Loucy (cell line): ENCODE measurements at regions not wholly inside any gene's neighbourhood (a gene's known extent, or its start where the extent isn't known, plus 50 kb on each side); places are given as distances from the start of the nearest gene placed in this dataset.

Experiments used
- H2AFZ ChIP-seq: fragments of 200-600 bp; sonication (generic); 2 replicates; pipeline ENCODE4 v1.6.0; 2016; ENCODE audit warnings: antibody characterized with exemption, mild to moderate bottlenecking, low read length, moderate library complexity
- H3F3A ChIP-seq: fragments of 200-600 bp; 2 replicates; pipeline ENCODE4 v1.6.0; 2016; ENCODE audit warnings: antibody characterized with exemption, low read depth, mild to moderate bottlenecking
- H3K27me3 ChIP-seq: fragments of 200-600 bp; sonication (generic); 2 replicates; pipeline ENCODE4 v1.6.1; 2014; ENCODE audit warnings: low read length, mild to moderate bottlenecking; ENCODE audit not compliant: insufficient read depth, poor library complexity, severe bottlenecking
- H3K36me3 ChIP-seq: fragments of 200-600 bp; sonication (generic); 2 replicates; pipeline ENCODE4 v1.6.1; 2016; ENCODE audit warnings: low read length; ENCODE audit not compliant: insufficient read depth
- H3K4me1 ChIP-seq: fragments of 200-600 bp; sonication (generic); 2 replicates; pipeline ENCODE4 v1.5.1; 2014; ENCODE audit warnings: low read length, mild to moderate bottlenecking; ENCODE audit not compliant: insufficient read depth, poor library complexity, severe bottlenecking
- H3K4me2 ChIP-seq: fragments of 200-600 bp; sonication (generic); 2 replicates; pipeline ENCODE4 v1.6.0; 2014; ENCODE audit warnings: antibody characterized with exemption, low read length, low read depth, mild to moderate bottlenecking; ENCODE audit not compliant: poor library complexity, severe bottlenecking
- H3K4me3 ChIP-seq: fragments of 200-600 bp; sonication (generic); 2 replicates; pipeline ENCODE4 v1.5.1; 2014; ENCODE audit warnings: low read length, mild to moderate bottlenecking, mixed read lengths; ENCODE audit not compliant: poor library complexity, severe bottlenecking
- H3K79me2 ChIP-seq: fragments of 200-600 bp; sonication (generic); 2 replicates; pipeline ENCODE4 v1.6.1; 2014; ENCODE audit warnings: low read length; ENCODE audit not compliant: insufficient read depth
- H3K9ac ChIP-seq: fragments of 200-600 bp; sonication (generic); 2 replicates; pipeline ENCODE4 v1.6.0; 2014; ENCODE audit warnings: mild to moderate bottlenecking, low read depth, low read length, moderate library complexity; ENCODE audit not compliant: poor library complexity, severe bottlenecking
- H3K9me2 ChIP-seq: fragments of 200-600 bp; sonication (generic); replicated peaks from 2 replicates; pipeline ENCODE4 v1.6.1; 2016; ENCODE audit warnings: low read depth, low read length, mixed read lengths
- H3K9me3 ChIP-seq: fragments of 200-600 bp; sonication (generic); 2 replicates; pipeline ENCODE4 v1.6.1; 2014; ENCODE audit warnings: mild to moderate bottlenecking, antibody characterized with exemption, low read length, low read depth; ENCODE audit not compliant: insufficient read depth
- H4K20me1 ChIP-seq: fragments of 200-600 bp; sonication (generic); 2 replicates; pipeline ENCODE4 v1.6.0; 2014; ENCODE audit warnings: antibody characterized with exemption, low read length, mild to moderate bottlenecking; ENCODE audit not compliant: insufficient read depth, poor library complexity, severe bottlenecking
- EZH2phosphoT487 ChIP-seq: fragments of 200-600 bp; IDR thresholded peaks from 2 replicates; pipeline ENCODE4 v1.6.1; 2018; ENCODE audit warnings: antibody characterized with exemption, mild to moderate bottlenecking, moderate library complexity, borderline replicate concordance
- TF ChIP-seq, protein P1 (sequence below): fragments of 200-600 bp; sonication (generic); conservative IDR thresholded peaks from 2 replicates; pipeline ENCODE4 v1.5.1; 2014; ENCODE audit warnings: mild to moderate bottlenecking, antibody characterized with exemption, low read length

DNA sequence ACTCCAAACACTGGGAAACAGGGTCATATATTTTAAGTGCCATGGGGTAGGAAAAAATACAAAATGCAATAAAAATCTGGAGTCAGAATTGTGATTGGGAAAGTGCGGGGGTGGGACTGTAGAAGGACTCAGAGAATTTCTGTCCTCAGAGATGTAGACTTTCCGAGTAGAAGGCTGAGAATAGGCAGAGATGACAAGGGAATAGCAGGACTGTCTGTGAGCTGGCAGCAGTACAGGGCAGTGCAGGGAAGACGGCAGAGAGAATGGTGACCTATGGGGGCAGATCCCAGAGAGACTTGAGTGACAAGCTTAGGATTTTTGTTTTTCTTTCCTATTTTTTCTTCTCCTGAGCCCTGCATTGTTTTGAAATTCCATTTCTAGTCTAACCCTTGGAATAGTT is 127.6 kb downstream of the SLC16A9 start:
- H3K36me3 ChIP-seq: no peaks in the 10 kb centered on the region
- H2AFZ ChIP-seq: no peak overlapping the region
- TF ChIP-seq, protein P1, sequence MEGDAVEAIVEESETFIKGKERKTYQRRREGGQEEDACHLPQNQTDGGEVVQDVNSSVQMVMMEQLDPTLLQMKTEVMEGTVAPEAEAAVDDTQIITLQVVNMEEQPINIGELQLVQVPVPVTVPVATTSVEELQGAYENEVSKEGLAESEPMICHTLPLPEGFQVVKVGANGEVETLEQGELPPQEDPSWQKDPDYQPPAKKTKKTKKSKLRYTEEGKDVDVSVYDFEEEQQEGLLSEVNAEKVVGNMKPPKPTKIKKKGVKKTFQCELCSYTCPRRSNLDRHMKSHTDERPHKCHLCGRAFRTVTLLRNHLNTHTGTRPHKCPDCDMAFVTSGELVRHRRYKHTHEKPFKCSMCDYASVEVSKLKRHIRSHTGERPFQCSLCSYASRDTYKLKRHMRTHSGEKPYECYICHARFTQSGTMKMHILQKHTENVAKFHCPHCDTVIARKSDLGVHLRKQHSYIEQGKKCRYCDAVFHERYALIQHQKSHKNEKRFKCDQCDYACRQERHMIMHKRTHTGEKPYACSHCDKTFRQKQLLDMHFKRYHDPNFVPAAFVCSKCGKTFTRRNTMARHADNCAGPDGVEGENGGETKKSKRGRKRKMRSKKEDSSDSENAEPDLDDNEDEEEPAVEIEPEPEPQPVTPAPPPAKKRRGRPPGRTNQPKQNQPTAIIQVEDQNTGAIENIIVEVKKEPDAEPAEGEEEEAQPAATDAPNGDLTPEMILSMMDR: no peak
- TF ChIP-seq EZH2phosphoT487: no peak
- no peak overlapping the region for H3K9ac ChIP-seq
- H3K4me1 ChIP-seq: no peaks in the 10 kb centered on the region
- no peaks in the 10 kb centered on the region for H3K9me2 ChIP-seq
- H3F3A ChIP-seq: no peaks in the 10 kb centered on the region
- H3K4me2 ChIP-seq: no peak overlapping the region
- no peaks in the 10 kb centered on the region for H3K79me2 ChIP-seq
- no peaks in the 10 kb centered on the region for H4K20me1 ChIP-seq
- no peaks in the 10 kb centered on the region for H3K27me3 ChIP-seq
- no peaks in the 10 kb centered on the region for H3K9me3 ChIP-seq
- no peak overlapping the region for H3K4me3 ChIP-seq

DNA sequence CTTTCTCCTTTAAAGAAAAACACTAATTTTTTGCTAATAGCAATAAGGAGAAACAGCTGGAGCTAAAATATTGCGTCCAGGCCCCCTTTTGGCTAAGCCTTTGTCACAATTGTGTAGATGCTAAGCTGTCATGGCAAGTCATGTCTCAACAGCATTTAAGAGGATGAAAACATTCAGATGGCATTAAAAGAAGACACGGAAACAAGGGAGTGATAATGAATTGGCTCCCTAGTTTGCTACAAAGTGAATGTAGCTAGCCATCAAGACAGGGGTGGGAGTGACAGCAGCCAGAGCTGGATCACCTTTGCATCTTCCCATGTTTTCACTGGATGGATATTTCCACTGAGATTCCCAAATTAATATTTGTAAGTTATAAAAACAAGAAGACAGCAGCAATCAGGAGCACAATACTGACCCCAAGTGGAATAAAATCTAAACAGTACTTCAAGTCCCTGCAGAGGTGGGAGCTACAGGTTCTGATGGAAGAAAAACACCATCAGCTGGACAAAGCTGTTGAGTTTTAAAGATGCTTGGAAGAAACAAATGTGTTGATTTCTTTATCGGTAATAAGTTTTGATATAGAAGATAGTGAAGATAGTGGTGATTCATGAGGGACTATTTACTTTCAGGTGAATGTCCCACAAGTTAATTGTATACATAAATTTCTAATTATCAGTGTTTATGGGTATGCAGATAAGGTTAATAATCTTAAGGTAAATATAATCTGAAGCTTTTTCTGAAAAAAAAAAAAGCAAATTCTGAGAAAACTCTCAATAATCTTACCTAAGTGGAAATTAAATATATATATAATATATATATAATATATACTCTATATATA is 129.4 kb downstream of the SLC16A9 start:
- TF ChIP-seq EZH2phosphoT487: no peak
- TF ChIP-seq, protein P1: peak; percentile 71
- no peaks in the 10 kb centered on the region for H4K20me1 ChIP-seq
- no peaks in the 10 kb centered on the region for H3K79me2 ChIP-seq
- no peaks in the 10 kb centered on the region for H3K27me3 ChIP-seq
- H3K4me2 ChIP-seq: no peak overlapping the region
- H3K9me3 ChIP-seq: no peaks in the 10 kb centered on the region
- H3K36me3 ChIP-seq: no peaks in the 10 kb centered on the region
- H3K9me2 ChIP-seq: no peaks in the 10 kb centered on the region
- H2AFZ ChIP-seq: no peak overlapping the region
- H3K9ac ChIP-seq: no peak overlapping the region
- no peaks in the 10 kb centered on the region for H3F3A ChIP-seq
- H3K4me3 ChIP-seq: no peak overlapping the region
- H3K4me1 ChIP-seq: no peaks in the 10 kb centered on the region

DNA sequence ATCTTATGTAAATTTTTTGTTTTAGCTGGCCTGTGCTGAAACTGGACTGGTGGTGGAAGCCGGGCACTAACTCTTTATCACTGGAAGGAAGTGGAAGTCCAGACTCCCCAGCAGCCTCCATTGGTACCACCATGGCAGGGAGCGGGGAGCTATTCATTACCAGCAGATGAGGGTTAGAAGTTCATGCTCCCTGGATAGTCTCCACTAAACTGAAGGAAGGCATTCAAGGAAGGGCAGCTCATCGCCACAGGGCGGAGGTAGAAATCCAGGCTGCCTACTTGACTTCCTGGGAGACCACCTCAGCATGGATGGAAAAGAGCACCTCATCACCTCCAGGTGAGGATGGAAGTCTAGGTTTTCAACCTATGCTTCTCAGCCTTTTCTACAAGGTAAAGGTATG is 130.9 kb downstream of the SLC16A9 start:
- H3K79me2 ChIP-seq: no peaks in the 10 kb centered on the region
- H3K36me3 ChIP-seq: no peaks in the 10 kb centered on the region
- H3K9ac ChIP-seq: no peak overlapping the region
- H3K9me2 ChIP-seq: no peaks in the 10 kb centered on the region
- no peak overlapping the region for H3K4me3 ChIP-seq
- no peak overlapping the region for H2AFZ ChIP-seq
- H4K20me1 ChIP-seq: no peaks in the 10 kb centered on the region
- H3K9me3 ChIP-seq: no peaks in the 10 kb centered on the region
- no peaks in the 10 kb centered on the region for H3F3A ChIP-seq
- H3K4me1 ChIP-seq: no peaks in the 10 kb centered on the region
- H3K27me3 ChIP-seq: no peaks in the 10 kb centered on the region
- no peak overlapping the region for H3K4me2 ChIP-seq
- no peak for TF ChIP-seq EZH2phosphoT487
- TF ChIP-seq, protein P1: no peak
